HG02981 (cell line): ENCODE measurements at regions not wholly inside any gene's neighbourhood (a gene's known extent, or its start where the extent isn't known, plus 50 kb on each side); places are given as distances from the start of the nearest gene placed in this dataset.
"Not testable (repeated sequence)": the region's sequence is repeated elsewhere in the genome, so short reads cannot be mapped to it uniquely, and the experiment has no call there.

ENCODE experiments used
- ATAC-seq: cut with Tn5 transposase; IDR thresholded peaks from one replicate; pipeline ENCODE4 v1.9.1; 2021; ENCODE audit warnings: mild to moderate bottlenecking, moderate library complexity; ENCODE audit not compliant: unreplicated experiment

DNA sequence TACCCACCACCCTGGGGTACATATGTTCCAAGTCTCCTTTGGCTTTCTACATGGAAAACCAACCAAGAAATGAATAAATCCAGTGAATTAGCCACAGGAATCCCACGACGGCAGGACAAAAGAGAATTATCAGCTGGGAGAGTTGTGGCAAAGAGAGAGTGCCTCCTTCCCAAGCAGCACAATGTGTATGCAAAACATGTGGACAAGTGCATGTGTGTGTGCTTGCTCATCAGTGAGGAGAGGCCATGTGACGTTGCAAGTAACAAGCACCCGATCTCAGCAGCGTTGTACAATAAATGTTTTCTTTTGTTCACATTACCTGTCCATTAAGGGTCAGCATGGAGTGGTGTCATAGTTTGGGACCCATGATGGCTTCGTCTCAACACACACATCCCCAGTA is 50.0 kb upstream of the EMX2 start:
- no peak for ATAC-seq

DNA sequence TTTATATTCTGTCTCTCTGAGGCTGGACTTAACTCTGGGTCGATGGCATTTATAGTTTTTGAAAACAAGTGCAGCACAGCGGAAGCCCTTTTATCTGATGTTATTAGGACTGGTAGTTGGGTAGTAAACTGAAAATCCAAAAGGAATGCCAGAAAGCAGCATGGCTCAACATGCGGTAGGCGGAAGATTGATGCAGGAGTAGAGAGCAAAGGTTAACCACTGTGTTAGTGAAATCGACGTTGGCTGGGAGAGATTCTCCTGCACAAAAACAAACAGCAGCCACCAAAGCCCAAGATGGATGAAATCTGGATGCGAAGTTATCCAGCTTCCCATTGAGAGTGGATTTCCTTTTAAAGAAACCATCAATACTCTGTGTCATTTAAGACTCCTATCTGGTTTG is 54.5 kb upstream of the EMX2 start:
- no peak for ATAC-seq

GRCh38 chr10:117486606-117487005 is 55.9 kb upstream of the EMX2 start:
- ATAC-seq = no peak

GRCh38 chr10:117483056-117483590 is 59.4 kb upstream of the EMX2 start:
- no peak for ATAC-seq

GRCh38 chr10:117481011-117481410 is 61.5 kb upstream of the EMX2 start:
- ATAC-seq = not testable (repeated sequence)

DNA sequence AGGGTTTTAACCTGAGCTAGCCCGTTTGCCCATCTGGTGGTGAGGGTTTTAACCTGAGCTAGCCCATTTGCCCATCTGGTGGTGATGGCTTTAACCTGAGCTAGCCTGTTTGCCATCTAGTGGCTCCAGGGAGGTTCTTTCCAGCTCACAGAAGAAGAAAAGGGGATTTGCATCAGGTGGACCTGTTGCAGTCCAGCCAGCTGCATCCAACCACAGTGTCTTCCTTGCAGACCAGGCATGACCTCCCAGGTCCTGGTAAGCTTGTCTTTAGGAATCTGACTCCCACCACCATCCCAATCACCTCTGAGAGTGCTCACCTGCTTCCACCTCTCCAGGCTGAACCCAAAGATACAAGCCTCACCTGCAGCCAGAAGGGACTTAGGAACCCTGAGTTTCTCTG is 62.4 kb upstream of the EMX2 start:
- no peak for ATAC-seq

- ATAC-seq = no peak
These were observed 64.4 kb upstream of the EMX2 start for GRCh38 chr10:117477961-117478670.

GRCh38 chr10:117477211-117477947 is 65.2 kb upstream of the EMX2 start:
- no peak for ATAC-seq

- ATAC-seq = no peak
These were observed 65.8 kb upstream of the EMX2 start for GRCh38 chr10:117476716-117477115.

GRCh38 chr10:117476281-117476680 is 66.3 kb upstream of the EMX2 start:
- ATAC-seq = no peak

- ATAC-seq = peak; percentile 80
These were observed 69.7 kb upstream of the EMX2 start for GRCh38 chr10:117472872-117473271.

DNA sequence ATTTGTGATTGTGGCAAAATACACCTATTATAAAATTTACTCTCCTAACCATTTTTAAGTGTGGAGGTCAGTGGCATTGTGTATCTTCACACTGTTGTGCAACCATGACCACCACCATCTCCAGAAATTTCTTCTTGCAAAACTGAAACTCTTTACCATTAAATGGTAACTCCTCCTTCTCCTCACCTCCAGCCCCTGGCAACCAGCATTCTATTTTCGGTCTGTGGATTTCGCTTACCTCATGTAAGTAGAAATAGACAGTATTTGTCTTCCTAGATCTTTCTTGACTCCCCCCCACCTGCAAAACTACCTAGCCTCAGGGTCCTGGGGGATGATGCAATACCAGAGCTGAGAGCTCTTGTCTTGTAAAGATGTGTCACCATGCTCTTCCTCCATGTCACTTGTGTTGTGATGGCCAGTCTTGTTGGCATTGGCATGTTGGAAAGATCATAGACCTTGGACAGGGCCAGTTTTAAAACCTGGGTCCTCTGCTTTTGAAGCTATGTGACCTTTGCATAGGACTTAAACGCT is 71.1 kb upstream of the EMX2 start:
- ATAC-seq = no peak

DNA sequence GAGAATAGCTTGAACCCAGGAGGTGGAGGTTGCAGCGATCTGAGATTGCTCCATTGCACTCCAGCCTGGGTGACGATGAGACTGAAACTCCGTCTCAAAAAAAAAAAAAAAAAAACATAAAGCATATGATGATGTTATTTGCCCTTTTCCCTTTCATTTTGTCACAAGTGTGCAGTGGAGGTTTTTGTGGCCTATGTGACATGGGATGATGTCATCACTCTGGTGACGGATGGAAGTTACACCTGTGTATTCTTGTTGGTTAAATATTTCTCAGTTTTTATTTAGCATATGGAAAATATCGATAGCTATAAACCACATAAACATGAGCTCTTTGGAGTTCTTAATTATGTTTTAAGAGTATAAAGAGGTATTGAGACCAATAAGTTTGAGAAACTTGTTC is 71.8 kb upstream of the EMX2 start:
- ATAC-seq = no peak

DNA sequence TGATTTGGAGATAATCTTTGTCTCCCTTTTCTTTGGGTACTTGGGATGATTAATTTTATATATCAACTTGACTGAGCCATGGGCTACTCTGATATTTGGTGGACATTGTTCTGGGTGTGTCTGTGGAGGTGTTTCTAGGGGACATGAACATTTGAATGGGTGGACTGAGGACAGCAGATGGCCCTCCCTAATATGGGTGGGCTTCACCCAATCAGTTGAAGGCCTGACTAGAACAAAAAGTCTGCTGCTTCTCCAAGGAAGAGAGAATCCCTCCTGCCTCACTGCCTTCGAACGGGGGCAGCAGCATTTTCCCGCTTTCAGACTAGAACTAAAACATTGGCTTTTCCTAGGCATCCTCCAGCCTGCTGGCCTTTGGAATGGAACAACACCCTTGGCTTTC is 73.9 kb upstream of the EMX2 start:
- ATAC-seq = no peak

GRCh38 chr10:117464176-117464575 is 78.4 kb upstream of the EMX2 start:
- ATAC-seq = no peak

- ATAC-seq = peak; percentile 75
These were observed 79.0 kb upstream of the EMX2 start for GRCh38 chr10:117463545-117463920.

DNA sequence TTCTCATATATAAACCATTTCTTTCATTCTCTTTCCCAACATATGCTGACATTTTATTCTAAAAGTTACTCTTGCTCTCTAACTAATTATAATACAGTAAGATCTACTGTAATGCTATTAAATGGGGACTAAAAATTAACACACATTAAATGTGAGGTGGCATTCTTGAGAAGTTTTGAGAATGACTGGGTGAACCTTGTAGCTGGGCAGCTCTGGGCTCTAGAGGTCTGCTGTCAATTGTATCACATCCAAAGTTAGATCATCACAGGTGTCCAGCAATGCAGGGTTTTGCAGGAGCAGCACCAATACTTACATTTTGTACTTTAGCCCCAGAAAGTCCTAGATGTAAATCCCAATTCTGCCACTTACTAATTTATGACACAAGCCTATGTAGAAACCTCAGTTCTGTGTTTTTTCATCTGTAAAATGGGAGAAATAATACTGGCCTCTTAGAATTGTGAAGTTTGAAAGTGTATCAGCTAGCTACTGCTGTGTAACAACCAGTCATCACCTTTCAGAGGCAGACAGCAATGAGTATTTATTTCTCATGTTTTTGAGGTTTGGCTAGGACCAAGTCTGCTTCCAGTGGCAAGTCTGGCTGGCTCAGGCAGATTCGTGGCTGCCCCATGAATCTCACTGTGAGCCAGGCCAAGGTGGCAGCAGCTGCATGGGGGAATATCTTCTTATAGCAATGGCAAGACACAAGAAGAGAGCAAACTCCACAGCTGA is 79.6 kb upstream of the EMX2 start:
- ATAC-seq = no peak

- no peak for ATAC-seq
These were observed 80.1 kb upstream of the EMX2 start for GRCh38 chr10:117462424-117462792.

- no peak for ATAC-seq
These were observed 80.7 kb upstream of the EMX2 start for GRCh38 chr10:117461766-117462423.

DNA sequence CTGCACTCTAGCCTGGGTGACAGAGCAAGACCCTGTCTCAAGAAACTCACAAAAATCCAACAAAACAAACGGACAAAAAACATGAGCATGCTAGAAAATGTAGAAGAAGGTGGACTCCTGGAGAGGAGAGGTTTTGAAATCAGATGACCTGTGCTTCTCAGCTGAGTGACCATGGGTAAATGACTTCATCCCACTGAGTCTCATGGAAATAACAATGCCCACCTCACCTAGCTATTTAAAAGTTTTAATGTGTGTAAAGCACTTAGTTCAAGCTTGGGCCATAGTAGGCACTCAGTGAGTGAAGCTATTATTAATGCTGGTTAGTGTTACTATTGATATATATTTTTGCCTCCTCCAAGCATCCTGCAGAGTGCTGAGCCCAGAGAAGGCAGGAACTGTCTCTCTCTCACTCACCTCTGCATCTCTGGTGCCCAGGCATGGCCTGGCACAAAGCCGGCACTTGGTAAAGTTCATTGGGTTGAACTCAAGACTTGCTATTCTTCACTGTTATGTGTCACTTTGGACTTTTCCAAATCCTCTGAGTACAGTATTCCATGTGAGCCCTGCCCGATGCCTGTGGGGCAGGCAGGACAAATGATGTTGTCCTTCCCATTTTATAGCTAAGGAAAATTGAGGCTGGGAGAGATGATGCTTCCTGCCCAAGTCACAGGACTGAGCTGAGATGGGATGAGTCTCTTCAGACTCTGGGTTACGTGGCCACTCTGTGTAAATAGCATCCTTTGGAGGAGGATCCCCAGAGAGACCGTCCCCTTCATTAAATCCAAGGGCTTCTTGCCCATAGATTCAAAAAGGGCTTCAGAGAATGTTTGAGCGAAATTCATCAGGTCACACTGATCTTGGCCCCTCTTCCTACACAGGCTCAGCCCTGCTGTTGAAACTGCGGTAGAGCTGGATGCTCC is 81.4 kb upstream of the EMX2 start:
- ATAC-seq = no peak
